GM12878 (cell line): ENCODE measurements at regions not wholly inside any gene's neighbourhood (a gene's known extent, or its start where the extent isn't known, plus 50 kb on each side); places are given as distances from the start of the nearest gene placed in this dataset.

ENCODE experiments used
- ATF7 ChIP-seq: fragments of 450-650 bp; IDR thresholded peaks from 2 replicates; pipeline ENCODE4 v1.6.1; 2016; ENCODE audit warnings: low read depth, mild to moderate bottlenecking
- BCL11A ChIP-seq: IDR thresholded peaks from 2 replicates; pipeline ENCODE4 v1.6.1; 2011; ENCODE audit warnings: low read depth, low read length
- EGR1 ChIP-seq, 2 experiments: IDR thresholded peaks; 1 replicate in 1 of 2; 2 replicates in 1 of 2; pipeline ENCODE4 v1.6.1; 2011 to 2012; ENCODE audit warnings: low read depth in 2 of 2, low read length in 2 of 2, borderline replicate concordance in 1 of 2, mild to moderate bottlenecking in 1 of 2, moderate library complexity in 1 of 2
- HDAC2 ChIP-seq: fragments of 200-600 bp; sonication (generic); IDR thresholded peaks from 2 replicates; pipeline ENCODE4 v1.6.1; 2017
- HDGF ChIP-seq: fragments of 450-650 bp; IDR thresholded peaks from 2 replicates; pipeline ENCODE4 v1.6.1; 2016; ENCODE audit warnings: antibody characterized with exemption
- IRF4 ChIP-seq: IDR thresholded peaks from 2 replicates; pipeline ENCODE4 v1.6.1; 2011; ENCODE audit warnings: low read depth, low read length
- RAD51 ChIP-seq: fragments of 450-650 bp; IDR thresholded peaks from 2 replicates; pipeline ENCODE4 v1.6.1; 2016; ENCODE audit warnings: moderate library complexity, mild to moderate bottlenecking, inconsistent platforms
- YBX1 ChIP-seq: fragments of 450-650 bp; IDR thresholded peaks from 2 replicates; pipeline ENCODE4 v1.6.1; 2016; ENCODE audit warnings: antibody characterized with exemption
- TF ChIP-seq, protein P1 (sequence below): fragments of 450-650 bp; IDR thresholded peaks from 2 replicates; pipeline ENCODE4 v1.6.1; 2018; ENCODE audit warnings: mild to moderate bottlenecking, low read depth, moderate library complexity; ENCODE audit not compliant: partially characterized antibody
- TF ChIP-seq, protein P2 (sequence below): fragments of 450-650 bp; IDR thresholded peaks from 2 replicates; pipeline ENCODE4 v1.6.1; 2017; ENCODE audit warnings: mild to moderate bottlenecking, moderate library complexity

DNA sequence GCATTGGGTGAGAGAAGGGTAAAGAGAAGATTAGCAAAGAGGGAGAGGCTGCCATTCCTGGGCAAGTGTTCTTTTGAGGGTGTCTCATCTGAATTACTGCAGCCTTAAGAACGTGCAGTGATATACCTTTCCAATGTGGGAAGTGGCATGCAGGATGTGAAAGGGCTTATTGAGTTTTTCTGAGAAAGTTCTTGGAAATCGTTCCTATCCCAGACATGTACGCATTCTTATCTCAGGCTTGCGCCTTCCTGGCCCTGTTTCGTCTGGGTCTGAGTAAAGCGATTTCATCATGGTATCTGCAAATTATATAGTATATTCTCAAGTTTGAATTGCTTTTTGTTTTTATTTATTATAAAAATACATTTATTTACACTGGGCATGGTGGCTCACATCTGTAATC, 699.8 kb downstream of the TRAM1L1 start (continued):
- TF ChIP-seq, protein P1, sequence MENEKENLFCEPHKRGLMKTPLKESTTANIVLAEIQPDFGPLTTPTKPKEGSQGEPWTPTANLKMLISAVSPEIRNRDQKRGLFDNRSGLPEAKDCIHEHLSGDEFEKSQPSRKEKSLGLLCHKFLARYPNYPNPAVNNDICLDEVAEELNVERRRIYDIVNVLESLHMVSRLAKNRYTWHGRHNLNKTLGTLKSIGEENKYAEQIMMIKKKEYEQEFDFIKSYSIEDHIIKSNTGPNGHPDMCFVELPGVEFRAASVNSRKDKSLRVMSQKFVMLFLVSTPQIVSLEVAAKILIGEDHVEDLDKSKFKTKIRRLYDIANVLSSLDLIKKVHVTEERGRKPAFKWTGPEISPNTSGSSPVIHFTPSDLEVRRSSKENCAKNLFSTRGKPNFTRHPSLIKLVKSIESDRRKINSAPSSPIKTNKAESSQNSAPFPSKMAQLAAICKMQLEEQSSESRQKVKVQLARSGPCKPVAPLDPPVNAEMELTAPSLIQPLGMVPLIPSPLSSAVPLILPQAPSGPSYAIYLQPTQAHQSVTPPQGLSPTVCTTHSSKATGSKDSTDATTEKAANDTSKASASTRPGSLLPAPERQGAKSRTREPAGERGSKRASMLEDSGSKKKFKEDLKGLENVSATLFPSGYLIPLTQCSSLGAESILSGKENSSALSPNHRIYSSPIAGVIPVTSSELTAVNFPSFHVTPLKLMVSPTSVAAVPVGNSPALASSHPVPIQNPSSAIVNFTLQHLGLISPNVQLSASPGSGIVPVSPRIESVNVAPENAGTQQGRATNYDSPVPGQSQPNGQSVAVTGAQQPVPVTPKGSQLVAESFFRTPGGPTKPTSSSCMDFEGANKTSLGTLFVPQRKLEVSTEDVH, result no peak
- TF ChIP-seq ATF7, result no peak
- TF ChIP-seq BCL11A, result no peak
- TF ChIP-seq YBX1, result no peak
- no peak for TF ChIP-seq IRF4
- TF ChIP-seq, protein P2, sequence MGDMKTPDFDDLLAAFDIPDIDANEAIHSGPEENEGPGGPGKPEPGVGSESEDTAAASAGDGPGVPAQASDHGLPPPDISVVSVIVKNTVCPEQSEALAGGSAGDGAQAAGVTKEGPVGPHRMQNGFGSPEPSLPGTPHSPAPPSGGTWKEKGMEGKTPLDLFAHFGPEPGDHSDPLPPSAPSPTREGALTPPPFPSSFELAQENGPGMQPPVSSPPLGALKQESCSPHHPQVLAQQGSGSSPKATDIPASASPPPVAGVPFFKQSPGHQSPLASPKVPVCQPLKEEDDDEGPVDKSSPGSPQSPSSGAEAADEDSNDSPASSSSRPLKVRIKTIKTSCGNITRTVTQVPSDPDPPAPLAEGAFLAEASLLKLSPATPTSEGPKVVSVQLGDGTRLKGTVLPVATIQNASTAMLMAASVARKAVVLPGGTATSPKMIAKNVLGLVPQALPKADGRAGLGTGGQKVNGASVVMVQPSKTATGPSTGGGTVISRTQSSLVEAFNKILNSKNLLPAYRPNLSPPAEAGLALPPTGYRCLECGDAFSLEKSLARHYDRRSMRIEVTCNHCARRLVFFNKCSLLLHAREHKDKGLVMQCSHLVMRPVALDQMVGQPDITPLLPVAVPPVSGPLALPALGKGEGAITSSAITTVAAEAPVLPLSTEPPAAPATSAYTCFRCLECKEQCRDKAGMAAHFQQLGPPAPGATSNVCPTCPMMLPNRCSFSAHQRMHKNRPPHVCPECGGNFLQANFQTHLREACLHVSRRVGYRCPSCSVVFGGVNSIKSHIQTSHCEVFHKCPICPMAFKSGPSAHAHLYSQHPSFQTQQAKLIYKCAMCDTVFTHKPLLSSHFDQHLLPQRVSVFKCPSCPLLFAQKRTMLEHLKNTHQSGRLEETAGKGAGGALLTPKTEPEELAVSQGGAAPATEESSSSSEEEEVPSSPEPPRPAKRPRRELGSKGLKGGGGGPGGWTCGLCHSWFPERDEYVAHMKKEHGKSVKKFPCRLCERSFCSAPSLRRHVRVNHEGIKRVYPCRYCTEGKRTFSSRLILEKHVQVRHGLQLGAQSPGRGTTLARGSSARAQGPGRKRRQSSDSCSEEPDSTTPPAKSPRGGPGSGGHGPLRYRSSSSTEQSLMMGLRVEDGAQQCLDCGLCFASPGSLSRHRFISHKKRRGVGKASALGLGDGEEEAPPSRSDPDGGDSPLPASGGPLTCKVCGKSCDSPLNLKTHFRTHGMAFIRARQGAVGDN, result no peak
- TF ChIP-seq EGR1 (IDR thresholded peaks at IDR 0.05; ENCODE audit: borderline replicate concordance in 1 of 2, low read depth in 2 of 2, low read length in 2 of 2), result no peak
- TF ChIP-seq HDAC2, result no peak
- no peak for TF ChIP-seq RAD51
- TF ChIP-seq HDGF, result no peak
